Smooth muscle cell (in vitro differentiated cells): ENCODE measurements at regions not wholly inside any gene's neighbourhood (a gene's known extent, or its start where the extent isn't known, plus 50 kb on each side); places are given as distances from the start of the nearest gene placed in this dataset.

Experiments
- DNase-seq: peaks from one replicate; lab custom pipeline; 2025; ENCODE audit not compliant: unreplicated experiment; lab: John Stamatoyannopoulos, UW
- H2AFZ ChIP-seq: fragments of 200-600 bp; sonication (generic); 2 replicates; pipeline ENCODE4 v1.6.0; 2016; ENCODE audit warnings: antibody characterized with exemption, low read depth, mild to moderate bottlenecking
- H3F3A ChIP-seq: fragments of 200-600 bp; sonication (generic); 2 replicates; pipeline ENCODE4 v1.6.0; 2017; ENCODE audit warnings: antibody characterized with exemption, low read depth
- H3K27ac ChIP-seq: fragments of 200-600 bp; sonication (generic); 2 replicates; pipeline ENCODE4 v1.5.1; 2016; ENCODE audit warnings: low read depth, mild to moderate bottlenecking
- H3K27me3 ChIP-seq: fragments of 200-600 bp; sonication (generic); 2 replicates; pipeline ENCODE4 v1.6.1; 2016; ENCODE audit warnings: low read depth, mild to moderate bottlenecking
- H3K36me3 ChIP-seq: fragments of 200-600 bp; sonication (generic); 2 replicates; pipeline ENCODE4 v1.5.1; 2016; ENCODE audit warnings: low read depth
- H3K4me1 ChIP-seq: fragments of 200-600 bp; sonication (generic); 2 replicates; pipeline ENCODE4 v1.5.1; 2016; ENCODE audit warnings: low read depth
- H3K4me2 ChIP-seq: fragments of 200-600 bp; sonication (generic); 2 replicates; pipeline ENCODE4 v1.6.0; 2016; ENCODE audit warnings: mild to moderate bottlenecking
- H3K4me3 ChIP-seq: fragments of 200-600 bp; sonication (generic); 2 replicates; pipeline ENCODE4 v1.5.1; 2016; ENCODE audit warnings: mild to moderate bottlenecking
- H3K79me2 ChIP-seq: fragments of 200-600 bp; sonication (generic); 2 replicates; pipeline ENCODE4 v1.6.0; 2016; ENCODE audit warnings: low read depth, mild to moderate bottlenecking
- H3K9ac ChIP-seq: fragments of 200-600 bp; sonication (generic); 2 replicates; pipeline ENCODE4 v1.6.0; 2016; ENCODE audit warnings: low read depth
- H3K9me3 ChIP-seq: fragments of 200-600 bp; sonication (generic); replicated peaks from 2 replicates; pipeline ENCODE4 v1.5.1; 2016; ENCODE audit warnings: low read depth
- H4K20me1 ChIP-seq: fragments of 200-600 bp; sonication (generic); 2 replicates; pipeline ENCODE4 v1.6.0; 2016; ENCODE audit warnings: low read depth
- WGBS: methylation state at CpG from one replicate; pipeline ENCODE4 v1.1.7; 2016; ENCODE audit warnings: low lambda C conversion rate; 5-methylcytosine and 5-hydroxymethylcytosine counted together
- TF ChIP-seq, protein P1 (sequence below): fragments of 200-600 bp; sonication (generic); IDR thresholded peaks from 2 replicates; pipeline ENCODE4 v1.5.1; 2017; ENCODE audit warnings: borderline replicate concordance, mild to moderate bottlenecking, antibody characterized with exemption; ENCODE audit not compliant: insufficient read depth, poor library complexity, severe bottlenecking

DNA sequence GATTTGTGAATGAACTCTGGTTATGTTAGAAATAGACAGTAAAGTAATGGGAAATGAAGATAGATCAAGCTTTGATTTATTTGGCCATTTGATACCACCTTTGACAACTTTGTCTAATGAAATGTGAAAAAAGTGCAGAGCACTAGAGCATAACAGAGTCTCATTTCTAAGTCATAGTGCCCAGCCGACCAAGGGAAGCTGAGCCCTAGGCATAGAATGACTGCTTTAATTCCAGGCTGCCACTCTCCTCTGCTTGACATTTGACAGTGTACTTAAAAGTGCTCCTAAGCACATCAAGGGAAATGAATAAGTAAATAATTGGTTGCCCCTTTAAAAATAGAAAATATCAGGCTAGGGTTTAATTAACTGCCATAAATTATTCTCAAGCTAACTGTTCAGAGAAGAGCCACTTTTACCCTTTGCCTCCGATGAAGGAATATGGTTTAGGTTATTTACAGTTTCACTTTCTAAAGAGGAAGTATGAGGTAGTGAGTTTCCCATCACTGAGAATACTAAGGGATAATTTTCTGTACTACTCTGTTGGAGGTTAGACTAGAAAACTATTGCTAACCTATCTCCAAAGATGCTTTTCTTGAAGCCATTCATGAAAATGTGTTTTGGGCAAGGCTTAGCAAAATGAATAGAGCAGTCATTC lies 591.6 kb downstream of the REEP3 start:
- Histone ChIP-seq H3K27ac (no peak overlapping the region), H3K9ac (no peak overlapping the region), H3K4me2 (no peak overlapping the region), H3K4me1 (no peaks in the 10 kb centered on the region), H3K79me2 (no peaks in the 10 kb centered on the region), H3K9me3 (no peaks in the 10 kb centered on the region), H3F3A (no peaks in the 10 kb centered on the region), H3K27me3 (no peaks in the 10 kb centered on the region), H2AFZ (no peak overlapping the region), H4K20me1 (no peaks in the 10 kb centered on the region), H3K36me3 (no peaks in the 10 kb centered on the region), H3K4me3 (no peak overlapping the region)
- no peak for DNase-seq
- TF ChIP-seq, protein P1, sequence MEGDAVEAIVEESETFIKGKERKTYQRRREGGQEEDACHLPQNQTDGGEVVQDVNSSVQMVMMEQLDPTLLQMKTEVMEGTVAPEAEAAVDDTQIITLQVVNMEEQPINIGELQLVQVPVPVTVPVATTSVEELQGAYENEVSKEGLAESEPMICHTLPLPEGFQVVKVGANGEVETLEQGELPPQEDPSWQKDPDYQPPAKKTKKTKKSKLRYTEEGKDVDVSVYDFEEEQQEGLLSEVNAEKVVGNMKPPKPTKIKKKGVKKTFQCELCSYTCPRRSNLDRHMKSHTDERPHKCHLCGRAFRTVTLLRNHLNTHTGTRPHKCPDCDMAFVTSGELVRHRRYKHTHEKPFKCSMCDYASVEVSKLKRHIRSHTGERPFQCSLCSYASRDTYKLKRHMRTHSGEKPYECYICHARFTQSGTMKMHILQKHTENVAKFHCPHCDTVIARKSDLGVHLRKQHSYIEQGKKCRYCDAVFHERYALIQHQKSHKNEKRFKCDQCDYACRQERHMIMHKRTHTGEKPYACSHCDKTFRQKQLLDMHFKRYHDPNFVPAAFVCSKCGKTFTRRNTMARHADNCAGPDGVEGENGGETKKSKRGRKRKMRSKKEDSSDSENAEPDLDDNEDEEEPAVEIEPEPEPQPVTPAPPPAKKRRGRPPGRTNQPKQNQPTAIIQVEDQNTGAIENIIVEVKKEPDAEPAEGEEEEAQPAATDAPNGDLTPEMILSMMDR, result no peak
- 72% methylated on average over 2 of the region's 2 CpGs for WGBS

DNA sequence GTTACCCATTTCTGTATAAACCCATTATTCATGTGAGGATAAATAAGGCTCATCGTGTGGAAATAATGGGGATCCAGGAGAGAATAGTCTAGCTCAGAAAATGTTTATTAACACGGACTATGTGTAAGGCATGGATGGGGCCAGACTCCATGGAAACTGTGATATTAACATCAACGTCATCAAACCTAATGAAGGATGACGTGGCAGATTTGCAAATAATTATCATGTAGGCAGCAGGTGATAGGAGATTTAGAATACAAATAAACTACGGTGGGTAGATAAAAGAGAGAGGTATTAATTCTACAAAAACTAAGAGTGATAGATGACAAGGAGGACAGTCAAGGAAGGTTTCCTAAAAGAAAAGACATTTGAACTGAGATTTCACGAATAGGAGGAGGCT lies 592.2 kb downstream of the REEP3 start:
- Histone ChIP-seq H2AFZ (no peak overlapping the region), H3K4me1 (no peaks in the 10 kb centered on the region), H3K4me3 (no peak overlapping the region), H3K27me3 (no peaks in the 10 kb centered on the region), H3K36me3 (no peaks in the 10 kb centered on the region), H3K27ac (no peak overlapping the region), H4K20me1 (no peaks in the 10 kb centered on the region), H3K9ac (no peak overlapping the region), H3F3A (no peaks in the 10 kb centered on the region), H3K4me2 (no peak overlapping the region), H3K79me2 (no peaks in the 10 kb centered on the region), H3K9me3 (no peaks in the 10 kb centered on the region)
- 89% methylated on average over 6 of the region's 6 CpGs for WGBS
- no peak for DNase-seq
- TF ChIP-seq, protein P1, result no peak

DNA sequence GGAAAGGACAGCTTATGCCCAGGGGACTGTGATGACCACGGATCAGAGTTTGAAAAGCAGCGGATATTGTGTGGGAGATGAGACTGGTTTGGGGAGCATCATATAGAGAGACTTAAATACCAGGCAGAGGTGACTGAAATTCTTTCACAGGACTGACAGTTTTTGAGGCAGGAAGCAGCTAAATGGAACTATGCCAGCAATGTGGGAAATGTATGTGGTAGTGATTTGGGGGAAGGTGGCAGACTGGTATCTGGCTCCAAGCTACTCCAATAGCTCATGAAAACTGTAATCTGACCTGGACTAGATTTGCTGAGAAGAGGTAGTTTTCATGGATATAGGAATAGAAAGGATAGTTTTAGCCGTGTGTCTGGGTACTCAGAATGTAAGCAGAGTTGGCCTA lies 592.6 kb downstream of the REEP3 start:
- 62% methylated on average over 3 of the region's 3 CpGs for WGBS

More for the DNA sequence above, 592.6 kb downstream of the REEP3 start:
- H3K27ac ChIP-seq, result no peak overlapping the region
- no peak overlapping the region for H3K9ac ChIP-seq
- no peak for DNase-seq
- H3K79me2 ChIP-seq, result no peaks in the 10 kb centered on the region
- no peak overlapping the region for H3K4me2 ChIP-seq
- H3K36me3 ChIP-seq, result no peaks in the 10 kb centered on the region
- no peaks in the 10 kb centered on the region for H3F3A ChIP-seq
- H2AFZ ChIP-seq, result no peak overlapping the region
- no peaks in the 10 kb centered on the region for H3K4me1 ChIP-seq
- no peaks in the 10 kb centered on the region for H3K9me3 ChIP-seq
- TF ChIP-seq, protein P1, result no peak
- H3K27me3 ChIP-seq, result no peaks in the 10 kb centered on the region
- no peaks in the 10 kb centered on the region for H4K20me1 ChIP-seq
- H3K4me3 ChIP-seq, result no peak overlapping the region
